DMS 273 (cell line): ENCODE measurements at regions not wholly inside any gene's neighbourhood (a gene's known extent, or its start where the extent isn't known, plus 50 kb on each side); places are given as distances from the start of the nearest gene placed in this dataset.
A peak's percentile ranks its signal among the peaks of the same experiment; 100 is the strongest.
"Not testable (repeated sequence)": the region's sequence is repeated elsewhere in the genome, so short reads cannot be mapped to it uniquely, and the experiment has no call there.

Experiments used
- DNase-seq: peaks from one replicate; lab custom pipeline; 2025; ENCODE audit not compliant: unreplicated experiment; lab: John Stamatoyannopoulos, UW

DNA sequence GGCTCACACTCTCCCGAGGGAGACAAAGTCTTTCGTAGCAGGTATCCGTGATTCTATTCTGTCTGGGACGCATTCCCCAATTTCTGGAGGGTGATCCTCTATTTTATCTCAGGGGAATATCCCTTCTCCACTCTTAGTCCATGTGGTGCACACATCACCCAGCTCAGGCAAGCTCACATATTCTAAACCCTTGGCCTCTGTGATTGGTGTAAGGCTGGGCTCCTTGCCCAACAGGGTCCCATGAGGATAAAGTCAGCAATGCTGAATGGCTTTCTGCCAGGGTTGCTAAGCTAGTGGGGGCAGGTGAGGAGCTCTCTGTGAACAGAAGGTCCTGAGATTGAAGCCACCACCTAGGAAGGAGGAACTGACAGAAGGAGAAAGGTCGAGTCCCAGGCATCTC is 137.2 kb downstream of the CDH26 start:
- DNase-seq, result peak; percentile 94

DNA sequence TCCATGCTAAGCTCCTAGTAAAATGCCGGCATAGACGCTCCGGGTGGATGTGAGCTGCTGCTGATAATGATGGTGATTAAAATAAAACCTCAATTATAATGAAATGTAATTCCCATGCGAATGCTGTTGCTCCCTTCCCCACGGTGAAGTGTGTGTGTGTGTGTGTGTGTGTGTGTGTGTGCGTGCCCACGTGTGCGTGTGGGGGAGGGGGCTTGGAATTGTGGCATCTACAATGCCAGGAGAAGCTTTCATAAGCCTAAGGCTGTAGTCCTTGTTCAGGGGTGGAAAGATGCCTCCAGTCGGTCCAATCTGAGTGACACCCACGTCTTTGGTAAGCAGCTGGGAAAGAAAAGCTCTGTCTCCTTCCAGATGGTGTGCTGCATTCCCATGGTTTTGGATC is 137.9 kb downstream of the CDH26 start:
- DNase-seq, result peak; percentile 68

DNA sequence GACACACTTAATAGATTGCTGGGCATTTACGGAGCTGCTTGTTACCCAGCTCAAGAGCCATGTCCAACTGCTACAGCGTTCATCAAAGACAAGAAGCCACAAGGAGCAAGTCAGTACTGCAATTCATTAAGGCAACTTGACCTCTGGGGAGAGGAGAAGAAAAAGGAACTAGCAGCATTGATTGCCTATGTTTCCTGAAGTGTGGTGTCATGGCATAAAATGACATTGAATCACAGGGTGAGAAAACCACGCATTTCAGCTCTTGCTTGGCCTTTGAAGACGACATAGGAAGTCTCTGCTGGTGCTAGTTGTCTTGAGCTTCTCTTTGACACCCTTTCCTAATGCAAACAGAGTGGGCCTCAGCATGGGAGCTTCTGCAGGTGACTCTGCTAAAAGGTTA is 139.1 kb downstream of the CDH26 start:
- no peak for DNase-seq

DNA sequence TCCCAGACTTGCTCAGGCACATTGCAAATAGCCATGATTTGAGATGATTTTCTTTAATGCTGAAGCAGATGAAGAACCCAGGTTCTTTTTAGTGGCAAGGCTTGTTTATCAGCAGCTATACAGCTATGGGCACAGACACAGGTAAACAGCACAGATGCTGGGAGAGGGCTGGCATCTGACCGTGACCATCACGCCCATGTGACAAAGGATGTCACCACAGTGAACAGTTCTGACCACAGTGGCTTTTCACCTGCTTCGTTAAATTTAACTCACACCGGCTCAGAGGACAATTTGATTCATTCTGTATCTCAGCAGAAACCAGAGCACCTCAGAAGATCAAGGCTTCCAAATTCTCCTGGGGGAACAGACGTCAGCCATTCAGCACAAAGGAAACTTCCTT is 142.6 kb downstream of the CDH26 start:
- no peak for DNase-seq

DNA sequence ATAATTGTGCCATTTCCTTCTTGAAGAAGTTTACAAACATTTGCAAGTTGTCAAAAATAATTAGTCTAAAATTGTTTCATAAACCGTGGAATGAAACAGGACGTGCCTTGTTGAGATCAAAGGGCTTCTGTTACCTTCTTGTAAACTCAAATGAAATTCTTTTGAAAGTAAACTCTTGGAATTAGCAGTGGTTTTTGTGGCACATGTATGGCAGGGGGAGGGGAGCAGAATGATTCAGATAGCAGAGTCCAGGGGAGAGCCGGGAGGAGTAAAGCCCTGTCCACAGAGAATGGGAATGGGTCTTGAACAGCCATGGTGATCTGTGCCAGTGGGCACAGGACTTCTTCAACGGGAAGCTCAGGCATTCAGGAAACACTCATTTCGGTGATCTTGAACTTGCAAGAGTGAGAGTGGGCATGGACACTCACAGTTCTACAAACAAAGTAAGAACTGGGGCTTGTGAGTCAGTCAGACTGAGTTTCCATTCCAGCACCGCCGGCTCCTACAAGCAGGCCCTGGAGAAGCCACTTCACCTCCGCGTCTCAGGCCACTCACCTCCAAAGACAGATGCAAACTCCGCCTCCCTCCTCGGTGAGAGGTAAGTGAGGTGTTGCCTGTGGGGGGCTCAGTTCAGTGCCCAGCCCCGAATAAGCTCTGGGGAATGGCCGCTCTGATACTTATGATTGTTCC is 143.1 kb downstream of the CDH26 start:
- DNase-seq, result no peak

DNA sequence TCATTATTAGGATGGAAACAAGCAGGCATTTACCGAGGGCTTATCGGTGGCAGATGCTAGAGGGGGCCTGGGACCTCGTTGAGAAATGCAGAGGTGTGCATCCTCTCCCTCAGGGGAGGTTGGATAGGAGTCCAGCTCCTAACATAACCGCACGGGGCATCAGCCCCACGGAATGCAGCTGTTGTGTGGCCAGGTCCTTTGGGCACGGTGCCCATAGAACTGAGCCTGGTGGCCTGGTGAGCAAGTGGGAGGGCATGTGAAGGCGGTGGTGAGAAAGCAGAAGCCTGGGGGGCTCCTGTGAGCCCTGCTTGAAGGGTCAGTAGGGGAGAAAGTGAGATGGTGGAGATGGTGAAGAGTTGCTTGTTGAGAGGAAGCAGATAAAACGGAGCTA is 143.7 kb downstream of the CDH26 start:
- DNase-seq, result no peak

DNA sequence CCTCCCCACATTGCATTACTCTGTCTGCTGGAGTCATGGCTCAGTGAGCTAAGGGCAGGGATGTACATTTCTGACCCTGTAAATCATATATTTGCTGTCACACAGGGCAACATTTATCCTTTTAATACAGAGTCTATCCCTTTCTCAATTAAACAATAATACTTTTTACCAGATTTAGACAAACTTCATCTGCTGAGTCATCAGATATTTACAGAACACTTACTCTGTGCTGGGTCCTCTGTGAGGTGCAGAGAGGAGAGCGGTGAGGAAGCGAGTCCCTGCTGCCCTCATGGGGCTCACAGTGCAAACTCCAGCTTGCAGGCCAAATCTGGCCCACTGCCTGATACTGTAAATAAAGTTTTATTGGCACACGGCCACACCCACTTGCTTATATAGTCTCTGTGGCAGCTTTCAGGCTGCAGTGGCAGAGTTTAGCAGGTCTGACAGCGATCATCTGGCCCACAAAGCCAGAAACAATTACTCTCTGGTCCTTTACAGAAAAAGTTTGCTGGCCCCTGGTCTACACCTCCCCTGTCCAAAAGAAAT is 144.5 kb downstream of the CDH26 start:
- DNase-seq, result peak; percentile 52

DNA sequence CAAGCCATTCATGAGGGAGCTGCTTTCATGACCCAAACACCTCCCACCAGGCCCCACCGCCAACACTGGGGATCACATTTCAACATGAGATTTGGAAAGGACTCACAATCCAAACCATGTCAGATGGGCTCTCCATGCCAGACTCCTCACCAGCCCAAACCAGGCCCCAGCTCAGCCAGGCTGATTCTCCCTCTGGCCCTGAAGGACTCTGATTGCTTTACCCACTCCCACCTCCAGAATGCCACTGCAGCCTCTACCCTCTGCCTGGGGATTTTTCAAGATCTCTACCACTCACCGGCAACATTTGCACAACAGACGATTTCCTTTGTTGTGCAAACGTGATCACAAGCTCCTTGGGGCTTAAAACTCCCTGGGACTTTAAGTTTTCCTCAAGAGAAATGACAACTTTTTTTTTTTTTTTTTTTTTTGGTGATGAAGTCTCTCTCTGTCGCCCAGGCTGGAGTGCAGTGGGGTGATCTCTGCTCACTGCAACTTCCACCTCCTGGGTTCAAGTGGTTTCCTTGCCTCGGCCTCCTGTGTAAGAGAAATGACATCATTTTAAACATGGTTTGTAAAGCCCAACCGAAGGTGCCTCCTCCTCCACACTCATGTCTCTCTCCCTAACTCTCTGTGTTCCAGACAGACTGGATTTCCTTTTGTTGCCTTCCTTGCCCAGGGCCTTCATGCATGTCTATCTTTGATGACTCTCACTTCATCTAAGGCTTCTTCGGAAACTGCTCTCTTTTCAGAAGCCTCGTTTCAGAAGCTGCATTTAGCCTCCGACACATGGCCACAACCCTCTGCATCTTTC is 147.0 kb downstream of the CDH26 start:
- no peak for DNase-seq

DNA sequence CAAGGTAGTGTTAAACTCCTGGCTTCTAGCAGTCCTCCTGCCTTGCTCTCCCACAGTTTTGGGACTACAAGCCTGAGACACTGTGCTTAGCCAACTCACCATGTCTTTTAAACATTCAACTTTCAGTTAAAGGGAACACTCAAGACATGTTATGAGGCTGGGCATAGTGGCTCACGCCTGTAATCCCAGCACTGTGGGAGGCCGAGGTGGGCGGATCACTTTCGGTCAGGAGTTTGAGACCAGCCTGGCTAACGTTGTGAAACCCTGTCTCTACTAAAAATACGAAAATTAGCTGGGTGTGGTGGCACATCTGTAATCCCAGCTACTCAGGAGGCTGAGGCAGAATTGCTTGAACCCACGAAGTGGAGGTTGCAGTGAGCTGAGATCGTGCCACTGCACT is 148.0 kb downstream of the CDH26 start:
- not testable (repeated sequence) for DNase-seq

DNA sequence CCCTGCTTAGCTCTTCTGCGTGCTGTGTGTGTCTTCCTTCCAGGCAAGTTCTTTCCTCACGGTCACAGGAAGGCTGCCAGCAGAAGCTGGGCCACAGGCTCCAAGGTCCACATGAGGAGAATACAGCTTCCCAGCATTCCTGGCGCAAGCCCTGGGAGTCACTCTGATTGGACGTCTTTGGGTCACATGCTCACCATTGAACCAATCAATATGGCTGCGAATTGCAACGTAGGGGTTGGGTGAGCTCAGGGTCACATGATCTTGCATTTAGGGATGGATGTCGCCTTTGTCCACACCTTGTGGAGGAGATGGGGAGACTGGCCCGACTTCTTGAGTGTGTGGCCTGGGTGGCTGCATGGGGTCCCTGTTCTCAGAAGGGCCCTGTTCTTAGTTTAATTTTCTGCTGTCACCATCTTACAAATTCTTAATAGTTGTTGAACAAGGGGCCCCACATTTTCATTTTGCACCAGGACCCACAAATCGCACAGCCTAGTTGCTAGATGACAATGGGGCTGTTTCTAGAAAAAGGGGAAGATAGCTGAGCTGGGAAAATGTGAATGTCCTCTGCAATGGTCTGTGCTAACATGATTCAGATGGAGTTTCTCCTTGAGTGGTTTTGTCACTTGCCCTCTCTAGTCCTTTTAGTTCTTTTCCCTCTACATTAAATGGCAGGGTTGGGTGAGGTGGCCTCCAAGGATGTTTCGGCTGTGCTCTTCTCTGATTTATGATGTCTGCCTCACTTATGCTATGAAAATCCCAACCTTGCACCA is 149.6 kb downstream of the CDH26 start:
- DNase-seq, result no peak

DNA sequence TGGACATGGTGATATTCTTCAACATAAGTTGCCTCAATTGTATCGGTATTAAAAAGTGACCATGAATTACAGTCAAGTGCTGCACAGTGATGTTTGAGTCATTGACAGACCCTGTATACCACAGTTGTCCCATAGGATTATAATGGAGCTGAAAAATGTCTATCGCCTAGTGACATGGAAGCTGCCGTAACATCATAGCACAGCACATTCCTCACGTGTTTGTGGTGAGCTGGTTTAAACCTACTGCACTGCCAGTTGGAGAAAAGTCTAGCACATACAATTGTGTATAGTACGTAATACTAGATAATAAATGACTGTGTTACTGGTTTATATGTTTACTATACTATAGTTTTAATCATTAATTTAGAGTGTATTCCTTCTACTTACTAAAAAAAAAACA is 150.2 kb downstream of the CDH26 start:
- DNase-seq, result no peak

DNA sequence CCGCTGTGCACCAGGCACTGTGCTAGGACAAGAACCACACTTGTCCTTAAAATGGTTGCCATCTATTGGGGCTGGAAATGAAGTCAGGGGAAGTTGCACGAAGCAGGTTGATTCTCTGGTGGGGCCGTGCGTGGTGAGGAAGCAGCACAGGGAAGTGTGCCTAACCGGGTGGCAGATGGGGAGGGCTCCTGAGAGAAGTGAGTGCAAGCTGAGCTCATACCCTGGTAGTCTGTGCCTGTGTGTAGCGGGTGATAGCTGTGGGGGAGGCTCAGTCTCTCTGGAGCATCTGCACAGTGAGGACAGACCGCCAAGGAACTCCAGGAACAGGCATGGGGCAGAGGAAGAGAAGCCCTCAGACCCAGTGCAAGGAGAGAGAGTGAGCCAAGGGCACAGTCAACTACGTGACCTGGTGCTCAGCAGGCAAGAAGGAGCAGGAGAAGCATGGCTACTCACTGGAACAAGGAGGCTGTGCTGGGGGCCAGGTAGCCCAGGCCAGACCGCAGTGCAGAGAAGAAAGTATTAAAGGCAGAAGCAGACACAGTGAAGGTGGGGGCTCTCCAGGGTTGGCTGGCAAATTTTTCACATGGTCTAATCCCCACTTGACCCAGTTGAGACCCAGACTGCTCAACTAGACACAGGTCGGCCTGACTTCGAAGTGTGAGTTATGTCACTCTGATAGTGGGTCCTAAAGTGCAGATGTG is 155.0 kb downstream of the CDH26 start:
- peak; percentile 40 for DNase-seq

DNA sequence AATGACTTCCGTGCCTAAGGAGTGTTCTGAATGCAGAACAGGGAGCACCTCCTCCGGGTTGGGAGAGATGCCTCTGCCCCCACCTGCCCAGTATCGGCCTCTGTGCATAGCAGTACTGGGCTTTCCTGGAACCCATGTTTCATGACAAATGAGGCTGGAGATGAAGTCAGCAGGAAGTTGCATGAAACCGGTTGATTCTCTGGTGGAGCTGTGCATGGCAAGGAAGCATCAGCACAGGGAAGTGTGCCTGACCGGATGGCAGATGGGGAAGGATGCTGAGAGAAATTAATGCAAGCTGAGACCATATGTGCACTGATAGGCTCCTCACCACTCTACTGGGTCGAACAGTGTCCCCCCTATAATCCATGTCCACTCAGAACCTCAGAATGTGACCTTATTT is 155.5 kb downstream of the CDH26 start:
- DNase-seq, result peak; percentile 37

DNA sequence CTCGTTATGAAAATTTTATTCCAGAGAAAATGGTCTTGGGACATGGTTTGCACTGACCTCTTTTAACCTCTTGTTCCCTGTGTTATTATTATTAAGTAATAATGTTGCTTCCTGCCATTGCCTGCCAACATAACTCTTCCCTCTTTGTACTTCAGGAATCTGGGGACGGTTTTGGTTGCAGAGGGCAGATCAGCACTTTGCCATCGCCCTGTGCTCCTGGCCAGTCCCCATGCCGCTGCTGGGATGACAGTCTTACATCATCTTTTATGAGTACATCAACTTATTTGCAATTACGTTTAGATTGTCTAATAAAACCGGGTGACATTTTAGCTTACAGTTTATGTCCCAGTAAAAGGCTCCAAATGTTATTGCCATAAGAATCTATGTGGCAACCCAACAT is 157.2 kb downstream of the CDH26 start:
- DNase-seq, result no peak

DNA sequence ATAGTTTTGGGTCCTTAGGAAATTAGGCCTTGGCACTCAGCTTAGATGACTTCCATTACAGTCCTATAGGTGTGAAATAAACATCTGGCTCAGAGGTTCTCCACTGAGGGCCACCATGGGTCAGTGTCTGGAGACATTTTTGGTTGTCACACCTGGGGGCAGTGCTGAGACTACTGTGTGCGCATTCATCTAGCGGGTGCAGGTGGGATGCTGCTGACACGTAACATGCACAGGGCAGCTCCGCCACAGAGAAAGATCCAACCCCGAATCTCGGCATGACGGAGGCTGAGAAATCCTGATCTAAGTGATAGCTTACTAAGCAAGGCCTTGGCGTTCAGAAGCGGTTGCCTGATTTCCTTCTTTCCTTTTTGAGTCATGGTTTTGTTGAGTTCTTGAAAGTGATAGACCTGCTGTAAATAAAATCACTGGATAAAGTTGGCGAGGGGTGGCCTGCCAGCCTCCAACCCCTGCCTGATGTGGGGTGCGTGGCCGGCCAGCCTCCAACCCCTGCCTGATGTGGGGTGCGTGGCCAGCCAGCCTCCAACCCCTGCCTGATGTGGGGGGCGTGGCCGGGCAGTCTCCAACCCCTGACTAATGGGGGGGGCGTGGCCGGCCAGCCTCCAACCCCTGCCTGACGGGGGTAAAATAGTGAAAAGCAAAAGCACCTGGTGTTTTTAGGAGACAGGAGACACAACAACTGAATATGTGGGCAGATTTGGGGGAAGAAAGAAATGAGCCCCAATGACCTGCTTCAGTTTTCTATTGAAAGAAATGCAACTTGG is 158.1 kb downstream of the CDH26 start:
- DNase-seq, result no peak

DNA sequence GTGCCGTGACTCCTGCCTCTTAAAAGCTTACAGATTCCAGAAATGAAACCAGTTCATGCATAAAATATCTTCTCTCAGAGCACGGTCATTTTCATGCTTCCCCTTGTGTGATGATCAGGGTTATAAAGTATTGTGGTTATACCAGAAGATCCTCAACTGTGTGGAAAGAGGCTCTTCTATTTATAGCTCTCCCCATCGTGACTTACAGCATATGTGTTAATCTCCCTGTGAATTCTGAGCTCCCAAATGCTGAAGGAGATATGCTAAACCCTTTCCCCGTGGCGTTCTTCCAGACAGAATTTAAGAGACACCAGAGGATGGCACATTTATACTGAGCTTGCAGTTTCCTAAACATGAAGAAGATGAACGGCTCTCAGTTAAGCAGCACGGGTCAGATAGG is 158.8 kb downstream of the CDH26 start:
- DNase-seq, result peak; percentile 21

DNA sequence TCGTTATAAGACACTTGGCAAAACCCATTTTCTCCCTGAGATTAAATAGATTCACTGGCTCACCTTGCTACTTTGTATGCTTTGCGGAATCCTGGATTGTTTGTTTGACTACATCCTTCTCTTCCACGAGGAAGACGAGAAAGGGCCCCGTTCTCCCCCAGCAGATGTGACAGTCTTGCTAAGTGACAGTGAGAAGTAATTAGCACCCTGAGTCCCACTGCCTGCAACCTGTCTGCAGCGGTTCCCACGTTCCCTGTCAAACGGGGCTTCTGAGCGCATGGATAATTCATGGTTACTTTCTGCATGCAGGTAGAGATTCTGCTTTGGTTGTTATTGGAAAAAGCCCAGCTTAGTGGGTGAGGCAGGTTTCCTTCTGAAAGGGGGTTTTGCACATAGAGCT is 163.7 kb downstream of the CDH26 start:
- no peak for DNase-seq

DNA sequence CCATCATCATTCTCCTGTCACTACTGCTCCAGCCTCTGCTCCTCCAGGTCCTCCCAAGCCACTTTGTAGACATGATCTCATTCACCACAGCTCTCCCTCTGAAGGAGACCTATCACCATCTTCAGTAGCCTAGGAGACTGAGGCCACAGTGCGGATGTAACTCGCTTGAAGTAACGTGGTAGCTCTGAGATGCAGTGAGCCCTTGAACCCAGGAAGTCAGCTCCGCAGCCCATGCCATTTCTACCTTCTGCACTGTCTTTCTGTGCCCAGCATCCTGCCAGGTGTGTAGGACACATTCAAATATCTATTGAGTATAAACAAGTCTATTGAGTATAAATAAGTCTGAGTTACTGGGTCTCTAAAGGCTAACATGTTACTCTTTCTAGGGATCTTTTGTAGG is 164.4 kb downstream of the CDH26 start:
- no peak for DNase-seq

DNA sequence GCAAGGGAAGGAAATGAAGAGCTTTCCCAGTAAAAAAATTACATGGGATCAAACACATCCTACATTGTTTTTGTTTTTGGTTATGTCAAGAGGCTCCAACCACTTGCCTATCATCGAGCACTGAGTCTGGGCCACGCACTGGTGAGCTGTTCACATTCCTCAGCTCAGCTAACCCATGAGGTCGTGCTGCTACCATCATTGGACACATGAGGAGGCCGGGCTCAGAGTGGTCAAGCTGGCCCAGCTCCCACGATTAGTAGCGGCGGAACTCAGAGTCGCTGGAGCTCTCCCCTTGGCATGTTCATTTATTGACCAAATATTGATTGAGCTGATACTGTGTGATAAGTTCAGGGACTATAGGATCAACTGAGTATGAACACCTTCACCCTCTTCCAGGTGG is 164.9 kb downstream of the CDH26 start:
- no peak for DNase-seq

DNA sequence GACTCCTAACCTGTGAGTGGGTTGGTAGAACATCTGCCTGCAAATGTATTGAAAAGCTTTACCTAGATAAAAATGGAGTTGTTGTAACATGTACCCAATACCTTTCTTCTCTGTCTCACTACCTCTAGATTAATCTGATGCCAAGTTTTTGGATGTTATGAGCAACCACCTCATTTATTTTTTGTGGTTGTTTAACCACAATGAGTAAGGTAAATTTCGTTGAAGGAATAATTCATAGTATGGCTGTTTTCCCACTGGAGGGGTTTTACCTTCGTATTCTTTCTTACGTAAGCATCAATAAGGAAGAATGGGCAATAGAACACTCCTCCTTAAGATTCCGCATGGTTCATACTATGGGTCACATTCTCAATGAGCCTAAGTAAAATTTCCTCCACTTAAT is 165.4 kb downstream of the CDH26 start:
- no peak for DNase-seq
